ENCODE measurements at regions not wholly inside any gene's neighbourhood (a gene's known extent, or its start where the extent isn't known, plus 50 kb on each side); places are given as distances from the start of the nearest gene placed in this dataset.

DNA sequence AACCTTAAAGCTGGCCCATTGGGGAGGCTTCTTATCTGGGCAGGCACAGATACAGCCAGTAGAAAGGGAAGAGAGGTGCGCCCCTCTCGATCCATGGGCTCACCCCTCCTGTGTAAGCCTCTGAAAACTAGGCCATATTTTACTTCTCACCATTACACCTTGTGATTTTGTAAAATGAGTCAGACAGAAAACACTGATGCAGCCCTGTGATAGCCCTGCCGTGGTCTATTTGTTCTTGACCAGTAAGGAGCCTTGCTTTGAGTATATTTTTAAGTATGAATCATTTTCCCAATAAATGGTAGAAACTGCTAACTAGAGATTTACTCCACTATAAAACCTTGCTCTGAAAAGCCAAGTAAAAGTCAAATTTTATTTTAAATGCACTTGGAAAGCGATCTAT lies 329.8 kb upstream of the MBL2 start:
- Histone ChIP-seq H3K27ac (ENCODE audit: low read depth in 1 of 2, low read length in 2 of 2) (no peak overlapping the region), H3K4me3 (replicated peaks in 1 of 3; ENCODE audit: low read depth in 2 of 3, low read length in 3 of 3) (no peak overlapping the region), H4K20me1 (ENCODE audit: insufficient read depth, low read length) (no peaks in the 10 kb centered on the region), H3K4me2 (replicated peaks; ENCODE audit: extremely low read depth, low read length, poor library complexity, severe bottlenecking) (no peak overlapping the region), H3K4me1 (ENCODE audit: control insufficient read depth in 1 of 2, insufficient read depth in 2 of 2, low read length in 2 of 2) (no peaks in the 10 kb centered on the region), H2AFZ (ENCODE audit: insufficient read depth, low read depth, low read length, poor library complexity, severe bottlenecking) (no peak overlapping the region), H3K27me3 (ENCODE audit: control insufficient read depth in 2 of 2, insufficient read depth in 2 of 2, low read length in 2 of 2) (no peaks in the 10 kb centered on the region), H3K79me2 (ENCODE audit: insufficient read depth, low read length) (no peaks in the 10 kb centered on the region), H3K36me3 (replicated peaks in 1 of 2; ENCODE audit: control insufficient read depth in 1 of 2, insufficient read depth in 2 of 2, low read length in 2 of 2) (no peaks in the 10 kb centered on the region), H3K9me3 (replicated peaks in 1 of 2; ENCODE audit: control insufficient read depth in 1 of 2, insufficient read depth in 1 of 2, low read length in 2 of 2) (peaks cover 0 to 6% of the 10 kb centered on the region in 2 donors), H3K9ac (ENCODE audit: insufficient read depth, low read length, poor library complexity, severe bottlenecking) (no peak overlapping the region)
- H3K4me1 Mint-ChIP-seq: no peaks in the 10 kb centered on the region
- H3K36me3 Mint-ChIP-seq: no peaks in the 10 kb centered on the region
- no peaks in the 10 kb centered on the region for H3K27me3 Mint-ChIP-seq (ENCODE audit: low read depth in 3 of 3)
- intact Hi-C loops (cut with micrococcal nuclease): no loop called here
- DNase-seq: no peak
- H3K4me3 Mint-ChIP-seq: no peak overlapping the region
- H3K27ac Mint-ChIP-seq: no peak overlapping the region
- TF ChIP-seq, protein P1, sequence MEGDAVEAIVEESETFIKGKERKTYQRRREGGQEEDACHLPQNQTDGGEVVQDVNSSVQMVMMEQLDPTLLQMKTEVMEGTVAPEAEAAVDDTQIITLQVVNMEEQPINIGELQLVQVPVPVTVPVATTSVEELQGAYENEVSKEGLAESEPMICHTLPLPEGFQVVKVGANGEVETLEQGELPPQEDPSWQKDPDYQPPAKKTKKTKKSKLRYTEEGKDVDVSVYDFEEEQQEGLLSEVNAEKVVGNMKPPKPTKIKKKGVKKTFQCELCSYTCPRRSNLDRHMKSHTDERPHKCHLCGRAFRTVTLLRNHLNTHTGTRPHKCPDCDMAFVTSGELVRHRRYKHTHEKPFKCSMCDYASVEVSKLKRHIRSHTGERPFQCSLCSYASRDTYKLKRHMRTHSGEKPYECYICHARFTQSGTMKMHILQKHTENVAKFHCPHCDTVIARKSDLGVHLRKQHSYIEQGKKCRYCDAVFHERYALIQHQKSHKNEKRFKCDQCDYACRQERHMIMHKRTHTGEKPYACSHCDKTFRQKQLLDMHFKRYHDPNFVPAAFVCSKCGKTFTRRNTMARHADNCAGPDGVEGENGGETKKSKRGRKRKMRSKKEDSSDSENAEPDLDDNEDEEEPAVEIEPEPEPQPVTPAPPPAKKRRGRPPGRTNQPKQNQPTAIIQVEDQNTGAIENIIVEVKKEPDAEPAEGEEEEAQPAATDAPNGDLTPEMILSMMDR (IDR thresholded peaks at IDR 0.05): no peak
- WGBS (ENCODE audit: insufficient coverage): no CpG with 5 or more reads among the region's 4 CpGs
- H3K9me3 Mint-ChIP-seq: peaks cover 0 to 13% (median 5%) of the 10 kb centered on the region in 7 donors

DNA sequence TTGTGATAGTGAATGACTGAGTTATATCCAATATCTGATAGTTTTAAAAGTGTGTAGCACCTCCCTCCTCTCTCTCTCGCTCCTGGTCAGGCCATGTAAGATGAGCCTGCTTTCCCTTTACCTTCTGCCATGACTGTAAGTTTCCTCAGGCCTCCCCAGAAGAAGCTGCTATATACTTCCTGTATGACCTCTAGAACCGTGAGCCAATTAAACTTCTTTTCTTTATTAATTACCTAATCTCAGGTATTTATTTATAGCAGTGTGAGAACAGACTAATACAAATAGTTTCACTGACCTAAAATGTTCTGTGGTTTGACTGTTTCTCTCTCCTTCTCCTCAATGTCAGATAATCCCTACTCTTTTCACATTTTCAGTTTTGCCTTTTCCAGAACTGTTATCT lies 321.3 kb upstream of the MBL2 start:
- no peak for DNase-seq
- Histone ChIP-seq H3K9me3 (replicated peaks in 1 of 2; ENCODE audit: control insufficient read depth in 1 of 2, insufficient read depth in 1 of 2, low read length in 2 of 2) (peaks cover 0 to 6% of the 10 kb centered on the region in 2 donors), H3K27me3 (ENCODE audit: control insufficient read depth in 2 of 2, insufficient read depth in 2 of 2, low read length in 2 of 2) (no peaks in the 10 kb centered on the region), H4K20me1 (ENCODE audit: insufficient read depth, low read length) (no peaks in the 10 kb centered on the region), H2AFZ (ENCODE audit: insufficient read depth, low read depth, low read length, poor library complexity, severe bottlenecking) (no peak overlapping the region), H3K36me3 (replicated peaks in 1 of 2; ENCODE audit: control insufficient read depth in 1 of 2, insufficient read depth in 2 of 2, low read length in 2 of 2) (no peaks in the 10 kb centered on the region), H3K4me1 (ENCODE audit: control insufficient read depth in 1 of 2, insufficient read depth in 2 of 2, low read length in 2 of 2) (no peaks in the 10 kb centered on the region), H3K27ac (ENCODE audit: low read depth in 1 of 2, low read length in 2 of 2) (no peak overlapping the region), H3K4me2 (replicated peaks; ENCODE audit: extremely low read depth, low read length, poor library complexity, severe bottlenecking) (no peak overlapping the region), H3K9ac (ENCODE audit: insufficient read depth, low read length, poor library complexity, severe bottlenecking) (no peak overlapping the region), H3K79me2 (ENCODE audit: insufficient read depth, low read length) (no peaks in the 10 kb centered on the region), H3K4me3 (replicated peaks in 1 of 3; ENCODE audit: low read depth in 2 of 3, low read length in 3 of 3) (no peak overlapping the region)
- H3K36me3 Mint-ChIP-seq: no peaks in the 10 kb centered on the region
- intact Hi-C loops (cut with micrococcal nuclease): no loop called here
- no CpG with 5 or more reads among the region's 2 CpGs for WGBS (ENCODE audit: insufficient coverage)
- H3K27me3 Mint-ChIP-seq (ENCODE audit: low read depth in 3 of 3): peaks cover 0 to 2% (median 0%) of the 10 kb centered on the region in 3 donors
- H3K4me1 Mint-ChIP-seq: no peaks in the 10 kb centered on the region
- TF ChIP-seq, protein P1 (IDR thresholded peaks at IDR 0.05): no peak
- no peak overlapping the region for H3K27ac Mint-ChIP-seq
- H3K9me3 Mint-ChIP-seq: peaks cover 0 to 9% (median 3%) of the 10 kb centered on the region in 7 donors
- H3K4me3 Mint-ChIP-seq: no peak overlapping the region
